Activated T-helper 1 cell treated with anti-CD3 and anti-CD28 coated beads, Interleukin-12 subunit alpha, Interleukin-12 subunit beta, Interleukin-2, Interleukin-4 antibody, amounts not matched to agents 30 ng/mL and 10 ng/mL and 1 ng/mL, durations not matched to agents 14 hours and 24 hours and 36 hours (primary cell): ENCODE measurements at regions not wholly inside any gene's neighbourhood (a gene's known extent, or its start where the extent isn't known, plus 50 kb on each side); places are given as distances from the start of the nearest gene placed in this dataset.

Source experiments
- DNase-seq: peaks from one replicate; pipeline ENCODE4 v3.0.0; 2021; ENCODE audit warnings: low spot score
- H3K27ac Mint-ChIP-seq: one replicate; pipeline ENCODE4 v1.8.0; 2021; ENCODE audit warnings: mild to moderate bottlenecking, mixed read lengths
- H3K27me3 Mint-ChIP-seq: one replicate; pipeline ENCODE4 v1.8.0; 2022; ENCODE audit warnings: mild to moderate bottlenecking, moderate library complexity, mixed read lengths; ENCODE audit not compliant: insufficient read depth
- H3K36me3 Mint-ChIP-seq: one replicate; pipeline ENCODE4 v1.8.0; 2021; ENCODE audit warnings: low read depth, mixed read lengths
- H3K4me1 Mint-ChIP-seq: one replicate; pipeline ENCODE4 v1.8.0; 2021; ENCODE audit warnings: low read depth, mixed read lengths
- H3K4me3 Mint-ChIP-seq: one replicate; pipeline ENCODE4 v1.8.0; 2021; ENCODE audit warnings: mild to moderate bottlenecking, moderate library complexity, mixed read lengths
- H3K9me3 Mint-ChIP-seq: one replicate; pipeline ENCODE4 v1.8.0; 2021; ENCODE audit warnings: mixed read lengths
- intact Hi-C: fragments of 100-400 bp; cut with micrococcal nuclease; formaldehyde crosslinking; loops from one replicate; pipeline ENCODE4 v1.15.1; 2024

GRCh38 chr9:109708451-109708945, 71.5 kb upstream of the PALM2AKAP2 start:
- Mint-ChIP-seq H3K4me3 (no peak overlapping the region), H3K27me3 (peaks cover 18% of the 10 kb centered on the region), H3K9me3 (no peaks in the 10 kb centered on the region), H3K27ac (no peak overlapping the region), H3K4me1 (no peaks in the 10 kb centered on the region), H3K36me3 (no peaks in the 10 kb centered on the region)
- DNase-seq, result no peak
- intact Hi-C loops, result no loop called here

GRCh38 chr9:109709866-109710265, 70.1 kb upstream of the PALM2AKAP2 start:
- Mint-ChIP-seq H3K27me3 (peaks cover 17% of the 10 kb centered on the region), H3K4me3 (no peak overlapping the region), H3K36me3 (no peaks in the 10 kb centered on the region), H3K4me1 (no peaks in the 10 kb centered on the region), H3K9me3 (no peaks in the 10 kb centered on the region), H3K27ac (no peak overlapping the region)
- no peak for DNase-seq
- intact Hi-C loops, result no loop called here

DNA sequence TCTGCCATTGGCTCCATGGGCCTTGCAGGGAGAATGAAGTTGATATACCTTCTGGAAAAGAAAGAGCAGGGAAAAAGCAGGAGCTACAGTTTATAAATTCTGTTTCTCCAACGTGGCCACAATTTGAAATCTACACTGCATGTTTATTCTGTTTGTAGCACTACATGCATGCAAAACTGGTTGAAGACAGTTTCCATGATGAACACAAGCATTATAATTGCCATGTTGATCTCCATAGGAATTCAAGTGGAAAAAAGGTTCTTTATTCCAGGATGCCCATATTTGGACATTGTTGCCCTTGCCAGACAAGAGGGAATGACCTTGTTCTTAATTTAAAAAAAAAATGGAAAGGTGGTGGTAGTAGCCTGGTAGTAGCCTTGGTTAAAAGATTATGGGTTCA, 69.2 kb upstream of the PALM2AKAP2 start:
- no peaks in the 10 kb centered on the region for H3K9me3 Mint-ChIP-seq
- peaks cover 17% of the 10 kb centered on the region for H3K27me3 Mint-ChIP-seq
- H3K4me3 Mint-ChIP-seq, result no peak overlapping the region
- intact Hi-C loops, result no loop called here
- DNase-seq, result no peak
- H3K36me3 Mint-ChIP-seq, result no peaks in the 10 kb centered on the region
- H3K4me1 Mint-ChIP-seq, result no peaks in the 10 kb centered on the region
- H3K27ac Mint-ChIP-seq, result no peak overlapping the region

DNA sequence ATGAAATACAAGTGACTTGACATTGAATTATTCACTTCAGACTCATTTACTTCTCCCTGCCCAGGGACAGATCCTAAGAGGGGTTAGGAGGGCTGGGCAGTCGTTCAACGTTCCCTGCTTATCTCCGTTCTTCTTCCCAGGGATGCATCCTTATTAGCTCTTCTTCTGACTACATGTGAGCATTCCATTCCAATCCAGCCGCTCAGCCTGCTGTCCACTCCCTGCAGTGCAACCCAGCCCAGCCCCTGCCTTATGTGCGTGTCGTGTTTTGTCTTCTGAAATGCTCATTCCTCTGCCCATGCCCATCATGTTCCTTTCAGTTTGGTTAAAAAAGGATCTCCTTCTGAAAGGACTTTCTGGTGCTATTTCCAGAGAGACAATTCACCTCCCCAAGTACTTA, 64.7 kb upstream of the PALM2AKAP2 start:
- intact Hi-C loops, result no loop called here
- no peaks in the 10 kb centered on the region for H3K36me3 Mint-ChIP-seq
- DNase-seq, result no peak
- no peak overlapping the region for H3K4me3 Mint-ChIP-seq
- no peaks in the 10 kb centered on the region for H3K9me3 Mint-ChIP-seq
- H3K4me1 Mint-ChIP-seq, result no peaks in the 10 kb centered on the region
- peaks cover 4% of the 10 kb centered on the region for H3K27me3 Mint-ChIP-seq
- no peak overlapping the region for H3K27ac Mint-ChIP-seq

DNA sequence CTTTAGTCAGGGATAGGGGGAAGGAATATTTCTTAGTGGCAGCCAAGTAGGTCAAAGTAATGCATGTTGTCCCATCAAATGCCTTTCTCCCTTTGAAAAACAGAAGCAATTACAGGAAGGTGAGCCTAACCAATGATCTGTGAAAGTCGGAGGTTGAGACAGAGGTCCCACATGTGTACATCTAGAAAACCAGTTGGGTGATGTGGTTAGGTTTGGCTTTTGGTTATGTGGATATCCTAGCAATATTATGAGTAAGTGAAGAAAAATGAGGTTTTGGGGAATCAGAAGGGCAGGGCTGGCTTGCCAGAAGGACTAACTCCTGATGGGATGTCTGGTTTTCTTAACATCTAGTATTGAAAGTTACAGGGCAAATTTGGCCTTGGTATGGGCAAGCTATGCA, 63.4 kb upstream of the PALM2AKAP2 start:
- H3K4me3 Mint-ChIP-seq, result no peak overlapping the region
- DNase-seq, result no peak
- peaks cover 4% of the 10 kb centered on the region for H3K27me3 Mint-ChIP-seq
- no peak overlapping the region for H3K27ac Mint-ChIP-seq
- H3K4me1 Mint-ChIP-seq, result no peaks in the 10 kb centered on the region
- no peaks in the 10 kb centered on the region for H3K9me3 Mint-ChIP-seq
- H3K36me3 Mint-ChIP-seq, result no peaks in the 10 kb centered on the region
- intact Hi-C loops, result no loop called here

GRCh38 chr9:109717342-109717741, 62.7 kb upstream of the PALM2AKAP2 start:
- no peak overlapping the region for H3K27ac Mint-ChIP-seq
- no peak overlapping the region for H3K4me3 Mint-ChIP-seq
- no peak for DNase-seq
- H3K4me1 Mint-ChIP-seq, result no peaks in the 10 kb centered on the region
- intact Hi-C loops, result no loop called here
- H3K36me3 Mint-ChIP-seq, result no peaks in the 10 kb centered on the region
- no peaks in the 10 kb centered on the region for H3K9me3 Mint-ChIP-seq
- peaks cover 3% of the 10 kb centered on the region for H3K27me3 Mint-ChIP-seq

DNA sequence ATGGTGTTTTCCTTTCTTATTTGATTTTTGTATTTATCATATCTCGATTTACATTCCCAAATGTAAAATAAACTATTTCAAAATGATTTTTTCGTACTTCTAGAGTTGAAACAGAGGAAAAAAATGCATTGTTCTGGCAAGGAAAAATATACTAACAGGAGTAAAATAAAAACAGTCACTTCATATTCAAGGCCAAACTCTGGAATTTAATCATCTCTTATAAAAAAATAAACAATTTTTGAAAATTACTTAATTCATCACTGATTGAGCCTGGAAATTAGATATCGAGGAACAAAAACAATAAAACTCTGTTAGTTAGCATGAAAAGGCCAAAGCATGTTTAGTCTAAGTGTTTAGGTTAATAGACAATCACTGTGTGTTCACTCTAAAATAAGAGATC, 61.1 kb upstream of the PALM2AKAP2 start:
- peaks cover 2% of the 10 kb centered on the region for H3K27me3 Mint-ChIP-seq
- no peak overlapping the region for H3K4me3 Mint-ChIP-seq
- H3K9me3 Mint-ChIP-seq, result no peaks in the 10 kb centered on the region
- H3K27ac Mint-ChIP-seq, result no peak overlapping the region
- intact Hi-C loops, result no loop called here
- no peaks in the 10 kb centered on the region for H3K4me1 Mint-ChIP-seq
- DNase-seq, result no peak
- H3K36me3 Mint-ChIP-seq, result no peaks in the 10 kb centered on the region

- H3K27ac Mint-ChIP-seq, result no peak overlapping the region
- H3K27me3 Mint-ChIP-seq, result peaks cover 12% of the 10 kb centered on the region
- intact Hi-C loops, result no loop called here
Measured at GRCh38 chr9:109721001-109721400, 59.0 kb upstream of the PALM2AKAP2 start.

DNA sequence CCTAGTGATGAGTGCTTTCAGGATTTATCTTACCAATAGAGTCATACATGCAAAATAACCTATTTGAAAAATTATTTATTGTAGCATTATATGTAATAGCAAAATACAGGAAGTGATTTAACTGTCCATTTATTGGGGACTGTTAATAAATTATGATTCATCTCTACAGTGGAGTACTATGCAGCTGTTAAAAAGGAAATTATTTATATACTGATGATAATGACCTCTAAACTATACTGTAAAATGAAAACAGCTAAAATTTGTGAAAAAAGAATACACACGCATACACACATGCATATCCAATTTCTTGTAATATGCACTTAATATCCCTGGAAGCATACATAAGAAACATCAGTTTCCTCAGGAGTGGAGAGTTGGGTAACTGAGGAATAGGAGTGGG, 58.0 kb upstream of the PALM2AKAP2 start:
- H3K36me3 Mint-ChIP-seq, result no peaks in the 10 kb centered on the region
- no peak overlapping the region for H3K27ac Mint-ChIP-seq
- peaks cover 14% of the 10 kb centered on the region for H3K27me3 Mint-ChIP-seq
- no peak for DNase-seq
- H3K4me1 Mint-ChIP-seq, result no peaks in the 10 kb centered on the region
- no peaks in the 10 kb centered on the region for H3K9me3 Mint-ChIP-seq
- intact Hi-C loops, result no loop called here
- H3K4me3 Mint-ChIP-seq, result no peak overlapping the region

More at GRCh38 chr9:109721001-109721400, 59.0 kb upstream of the PALM2AKAP2 start:
- Mint-ChIP-seq H3K4me1 (no peaks in the 10 kb centered on the region), H3K36me3 (no peaks in the 10 kb centered on the region), H3K4me3 (no peak overlapping the region), H3K9me3 (no peaks in the 10 kb centered on the region)
- DNase-seq, result no peak

DNA sequence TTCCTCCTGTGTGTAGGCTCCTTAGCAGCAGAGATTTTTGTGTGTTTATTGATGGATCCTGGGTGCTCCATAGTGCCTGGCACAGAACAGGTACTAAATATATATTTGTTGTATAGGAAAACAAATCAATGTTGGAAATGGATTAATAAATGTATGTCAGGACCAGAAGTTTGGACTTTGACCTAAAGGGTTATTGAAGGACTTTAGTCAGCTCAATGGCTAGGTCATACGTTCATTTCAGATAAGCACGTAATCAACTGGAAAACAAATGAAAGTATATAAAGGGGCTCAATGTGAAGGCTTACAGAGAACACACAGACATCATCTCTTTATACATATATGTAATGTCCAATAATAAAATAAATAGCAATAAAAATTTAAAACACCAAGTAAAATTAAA, 56.2 kb upstream of the PALM2AKAP2 start:
- no peaks in the 10 kb centered on the region for H3K36me3 Mint-ChIP-seq
- no peaks in the 10 kb centered on the region for H3K4me1 Mint-ChIP-seq
- no peak for DNase-seq
- no peak overlapping the region for H3K4me3 Mint-ChIP-seq
- no peak overlapping the region for H3K27ac Mint-ChIP-seq
- peaks cover 17% of the 10 kb centered on the region for H3K27me3 Mint-ChIP-seq
- H3K9me3 Mint-ChIP-seq, result no peaks in the 10 kb centered on the region
- intact Hi-C loops, result no loop called here

DNA sequence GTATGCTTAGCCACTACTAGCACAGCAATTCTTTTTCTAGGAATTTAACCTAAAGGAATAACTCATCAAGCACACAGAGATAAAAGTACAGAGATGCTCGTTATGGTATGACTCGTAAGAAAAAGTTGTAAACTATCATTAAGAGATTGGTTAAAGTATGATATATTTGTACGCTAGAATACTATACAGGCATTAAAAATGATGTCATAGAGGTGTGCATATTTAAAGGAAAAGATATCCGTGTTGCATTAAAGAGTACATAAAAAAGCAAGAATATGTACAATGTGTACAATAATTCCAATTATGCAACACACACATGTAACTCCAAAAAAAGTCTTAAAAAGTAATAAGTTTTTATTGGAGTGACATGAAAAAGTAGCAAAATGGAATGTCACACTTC, 54.5 kb upstream of the PALM2AKAP2 start:
- DNase-seq, result no peak
- intact Hi-C loops, result no loop called here
- peaks cover 26% of the 10 kb centered on the region for H3K27me3 Mint-ChIP-seq
- H3K36me3 Mint-ChIP-seq, result no peaks in the 10 kb centered on the region
- H3K27ac Mint-ChIP-seq, result no peak overlapping the region
- H3K4me1 Mint-ChIP-seq, result no peaks in the 10 kb centered on the region
- H3K9me3 Mint-ChIP-seq, result no peaks in the 10 kb centered on the region
- H3K4me3 Mint-ChIP-seq, result no peak overlapping the region

DNA sequence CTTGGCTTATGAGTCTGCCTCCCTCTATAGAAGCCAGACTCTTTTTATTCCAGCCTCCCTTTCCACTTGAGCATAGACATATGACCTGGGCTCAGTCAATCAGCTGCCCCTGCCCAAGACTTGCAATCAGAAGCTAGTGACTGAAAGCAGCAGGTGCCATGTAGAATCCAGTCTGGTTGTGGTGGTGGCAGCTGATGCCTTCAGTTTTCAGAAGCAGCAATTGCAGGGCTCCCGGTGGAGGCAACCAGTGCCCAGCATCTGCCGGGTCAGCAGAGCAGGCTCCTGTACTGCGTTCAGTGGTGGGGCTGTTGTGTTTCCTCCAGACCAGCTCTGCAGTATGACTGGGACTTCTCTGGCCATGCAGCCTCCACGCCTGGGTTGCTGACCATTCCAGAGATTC, 53.9 kb upstream of the PALM2AKAP2 start:
- Mint-ChIP-seq H3K4me3 (no peak overlapping the region), H3K27ac (no peak overlapping the region), H3K9me3 (no peaks in the 10 kb centered on the region), H3K4me1 (no peaks in the 10 kb centered on the region), H3K36me3 (no peaks in the 10 kb centered on the region), H3K27me3 (peaks cover 32% of the 10 kb centered on the region)
- no peak for DNase-seq
- intact Hi-C loops, result no loop called here

GRCh38 chr9:109728686-109729300, 51.2 kb upstream of the PALM2AKAP2 start:
- intact Hi-C loops, result no loop called here
- no peak overlapping the region for H3K4me3 Mint-ChIP-seq
- H3K4me1 Mint-ChIP-seq, result peaks cover 12% of the 10 kb centered on the region
- DNase-seq, result no peak
- H3K36me3 Mint-ChIP-seq, result no peaks in the 10 kb centered on the region
- peaks cover 38% of the 10 kb centered on the region for H3K27me3 Mint-ChIP-seq
- no peak overlapping the region for H3K27ac Mint-ChIP-seq
- no peaks in the 10 kb centered on the region for H3K9me3 Mint-ChIP-seq

DNA sequence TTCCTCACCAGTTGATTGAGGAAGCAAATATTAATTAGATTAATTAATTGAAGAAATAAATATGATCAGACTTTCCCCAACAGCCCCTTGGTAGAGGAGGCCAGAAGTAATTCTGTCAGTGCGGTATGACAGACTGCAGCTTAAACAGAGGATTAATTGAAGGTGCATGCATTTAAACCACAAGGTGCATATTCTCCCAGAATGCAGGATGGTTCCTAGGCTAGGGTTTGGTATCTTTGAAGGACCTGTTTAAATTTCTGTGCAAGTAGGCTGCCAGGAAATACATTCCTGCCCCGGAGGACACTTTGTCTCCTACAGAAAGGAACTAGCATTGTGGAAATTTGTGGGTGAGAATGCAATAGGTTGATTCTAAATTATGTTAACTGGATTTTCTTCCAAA, 50.5 kb upstream of the PALM2AKAP2 start:
- H3K4me1 Mint-ChIP-seq, result peaks cover 17% of the 10 kb centered on the region
- no peaks in the 10 kb centered on the region for H3K36me3 Mint-ChIP-seq
- H3K4me3 Mint-ChIP-seq, result no peak overlapping the region
- intact Hi-C loops, result no loop called here
- peaks cover 38% of the 10 kb centered on the region for H3K27me3 Mint-ChIP-seq
- no peaks in the 10 kb centered on the region for H3K9me3 Mint-ChIP-seq
- H3K27ac Mint-ChIP-seq, result no peak overlapping the region
- no peak for DNase-seq
